Panc1 (cell line): ENCODE measurements at regions not wholly inside any gene's neighbourhood (a gene's known extent, or its start where the extent isn't known, plus 50 kb on each side); places are given as distances from the start of the nearest gene placed in this dataset.

ENCODE experiments used
- ATAC-seq: fragments of 200-7000 bp; cut with Tn5 transposase; 2 replicates; pipeline ENCODE4 v1.9.1; 2020; ENCODE audit warnings: mild to moderate bottlenecking, moderate library complexity
- BruUV-seq: library from RNA; stranded (reverse); fragments of 400-500 nt; replicated peaks from 2 replicates; lab custom pipeline; 2021; lab: Mats Ljungman, UMichigan
- CTCF ChIA-PET: fragments of 300-600 bp; sonication (Branson Sonifier 250); formaldehyde crosslinking; loops from one replicate; lab custom pipeline; 2022; ENCODE audit warnings: antibody characterized with exemption; lab: Charles Lee
- POLR2A ChIA-PET: fragments of 300-600 bp; sonication (Branson Sonifier 250); formaldehyde crosslinking; loops from one replicate; lab custom pipeline; 2022; ENCODE audit warnings: antibody characterized with exemption; lab: Charles Lee
- DNase-seq: peaks from one replicate; pipeline ENCODE4 v3.0.0-alpha.2; 2010; ENCODE audit warnings: low read depth, low spot score
- H3K27ac ChIP-seq: 2 replicates; pipeline ENCODE4 v1.5.1; 2011; ENCODE audit warnings: mild to moderate bottlenecking, low read length, inconsistent platforms
- H3K27me3 ChIP-seq: fragments of 200-500 bp; sonication (Bioruptor generic); 2 replicates; pipeline ENCODE4 v1.6.0; 2014; ENCODE audit warnings: low read length, inconsistent platforms; ENCODE audit not compliant: control insufficient read depth, insufficient read depth
- H3K36me3 ChIP-seq: fragments of 200-500 bp; sonication (Bioruptor generic); 2 replicates; pipeline ENCODE4 v1.5.1; 2014; ENCODE audit warnings: inconsistent platforms, mild to moderate bottlenecking, low read length, moderate library complexity; ENCODE audit not compliant: control insufficient read depth, insufficient read depth
- H3K4me1 ChIP-seq: 2 replicates; pipeline ENCODE4 v1.5.1; 2011; ENCODE audit warnings: inconsistent platforms, mild to moderate bottlenecking, low read length, moderate library complexity; ENCODE audit not compliant: control insufficient read depth, insufficient read depth
- H3K4me3 ChIP-seq, 2 experiments: 2 replicates each; pipeline ENCODE4 v1.5.1; 2011 to 2012; ENCODE audit warnings: low read depth in 2 of 2, low read length in 2 of 2, mild to moderate bottlenecking in 2 of 2, inconsistent platforms in 1 of 2, moderate library complexity in 1 of 2
- H3K9me3 ChIP-seq: fragments of 200-500 bp; sonication (Bioruptor generic); 2 replicates; pipeline ENCODE4 v1.5.1; 2014; ENCODE audit warnings: low read depth, mild to moderate bottlenecking, inconsistent platforms, low read length, moderate library complexity; ENCODE audit not compliant: control insufficient read depth, insufficient read depth
- POLR2AphosphoS5 ChIP-seq: IDR thresholded peaks from 2 replicates; pipeline ENCODE4 v1.6.1; 2012; ENCODE audit warnings: mild to moderate bottlenecking, low read depth, low read length, moderate library complexity
- SIN3A ChIP-seq: IDR thresholded peaks from 2 replicates; pipeline ENCODE4 v1.6.1; 2012; ENCODE audit warnings: low read depth, mild to moderate bottlenecking, low read length, moderate library complexity, borderline replicate concordance; ENCODE audit not compliant: insufficient read depth
- TCF7L2 ChIP-seq: IDR thresholded peaks from 2 replicates; pipeline ENCODE4 v1.6.1; 2011; ENCODE audit warnings: mild to moderate bottlenecking, low read depth, low read length, inconsistent platforms
- in situ Hi-C: cut with HindIII; loops from 2 replicates; pipeline ENCODE4 v1.10.0; 2016; ENCODE audit warnings: low sequenced_read_pairs, low pct_unique_long_range_greater_than_20kb
- intact Hi-C: fragments of 100-400 bp; cut with micrococcal nuclease; formaldehyde crosslinking; loops from one replicate; pipeline ENCODE4 v1.10.0; 2022; ENCODE audit not compliant: unreplicated experiment
- TF ChIP-seq, protein P1 (sequence below): fragments of 450-650 bp; IDR thresholded peaks from 2 replicates; pipeline ENCODE4 v1.5.1; 2017; ENCODE audit warnings: mild to moderate bottlenecking
- TF ChIP-seq, protein P2 (sequence below), 2 experiments: IDR thresholded peaks; 2 replicates each; pipeline ENCODE4 v1.6.1; 2011 to 2012; ENCODE audit warnings: low read depth in 2 of 2, control low read depth in 1 of 2, low read length in 1 of 2, mild to moderate bottlenecking in 1 of 2, moderate library complexity in 1 of 2; ENCODE audit not compliant: insufficient read depth in 1 of 2

GRCh38 chr13:110817143-110817542 is 97.7 kb downstream of the ANKRD10 start:
- H3K9me3 ChIP-seq: no peaks in the 10 kb centered on the region
- no peak overlapping the region for H3K27ac ChIP-seq
- no peak overlapping the region for H3K4me3 ChIP-seq
- TF ChIP-seq, protein P1, sequence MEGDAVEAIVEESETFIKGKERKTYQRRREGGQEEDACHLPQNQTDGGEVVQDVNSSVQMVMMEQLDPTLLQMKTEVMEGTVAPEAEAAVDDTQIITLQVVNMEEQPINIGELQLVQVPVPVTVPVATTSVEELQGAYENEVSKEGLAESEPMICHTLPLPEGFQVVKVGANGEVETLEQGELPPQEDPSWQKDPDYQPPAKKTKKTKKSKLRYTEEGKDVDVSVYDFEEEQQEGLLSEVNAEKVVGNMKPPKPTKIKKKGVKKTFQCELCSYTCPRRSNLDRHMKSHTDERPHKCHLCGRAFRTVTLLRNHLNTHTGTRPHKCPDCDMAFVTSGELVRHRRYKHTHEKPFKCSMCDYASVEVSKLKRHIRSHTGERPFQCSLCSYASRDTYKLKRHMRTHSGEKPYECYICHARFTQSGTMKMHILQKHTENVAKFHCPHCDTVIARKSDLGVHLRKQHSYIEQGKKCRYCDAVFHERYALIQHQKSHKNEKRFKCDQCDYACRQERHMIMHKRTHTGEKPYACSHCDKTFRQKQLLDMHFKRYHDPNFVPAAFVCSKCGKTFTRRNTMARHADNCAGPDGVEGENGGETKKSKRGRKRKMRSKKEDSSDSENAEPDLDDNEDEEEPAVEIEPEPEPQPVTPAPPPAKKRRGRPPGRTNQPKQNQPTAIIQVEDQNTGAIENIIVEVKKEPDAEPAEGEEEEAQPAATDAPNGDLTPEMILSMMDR: no peak
- TF ChIP-seq TCF7L2 (no peak), POLR2AphosphoS5 (no peak), SIN3A (no peak)
- TF ChIP-seq, protein P2, sequence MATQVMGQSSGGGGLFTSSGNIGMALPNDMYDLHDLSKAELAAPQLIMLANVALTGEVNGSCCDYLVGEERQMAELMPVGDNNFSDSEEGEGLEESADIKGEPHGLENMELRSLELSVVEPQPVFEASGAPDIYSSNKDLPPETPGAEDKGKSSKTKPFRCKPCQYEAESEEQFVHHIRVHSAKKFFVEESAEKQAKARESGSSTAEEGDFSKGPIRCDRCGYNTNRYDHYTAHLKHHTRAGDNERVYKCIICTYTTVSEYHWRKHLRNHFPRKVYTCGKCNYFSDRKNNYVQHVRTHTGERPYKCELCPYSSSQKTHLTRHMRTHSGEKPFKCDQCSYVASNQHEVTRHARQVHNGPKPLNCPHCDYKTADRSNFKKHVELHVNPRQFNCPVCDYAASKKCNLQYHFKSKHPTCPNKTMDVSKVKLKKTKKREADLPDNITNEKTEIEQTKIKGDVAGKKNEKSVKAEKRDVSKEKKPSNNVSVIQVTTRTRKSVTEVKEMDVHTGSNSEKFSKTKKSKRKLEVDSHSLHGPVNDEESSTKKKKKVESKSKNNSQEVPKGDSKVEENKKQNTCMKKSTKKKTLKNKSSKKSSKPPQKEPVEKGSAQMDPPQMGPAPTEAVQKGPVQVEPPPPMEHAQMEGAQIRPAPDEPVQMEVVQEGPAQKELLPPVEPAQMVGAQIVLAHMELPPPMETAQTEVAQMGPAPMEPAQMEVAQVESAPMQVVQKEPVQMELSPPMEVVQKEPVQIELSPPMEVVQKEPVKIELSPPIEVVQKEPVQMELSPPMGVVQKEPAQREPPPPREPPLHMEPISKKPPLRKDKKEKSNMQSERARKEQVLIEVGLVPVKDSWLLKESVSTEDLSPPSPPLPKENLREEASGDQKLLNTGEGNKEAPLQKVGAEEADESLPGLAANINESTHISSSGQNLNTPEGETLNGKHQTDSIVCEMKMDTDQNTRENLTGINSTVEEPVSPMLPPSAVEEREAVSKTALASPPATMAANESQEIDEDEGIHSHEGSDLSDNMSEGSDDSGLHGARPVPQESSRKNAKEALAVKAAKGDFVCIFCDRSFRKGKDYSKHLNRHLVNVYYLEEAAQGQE (IDR thresholded peaks at IDR 0.05; ENCODE audit: insufficient read depth in 1 of 2, low read depth in 2 of 2, low read length in 1 of 2): no peak
- DNase-seq (no peak), ATAC-seq (no peak)
- ChIA-PET CTCF (no interaction called here), POLR2A (no interaction called here)
- H3K27me3 ChIP-seq: no peaks in the 10 kb centered on the region
- no TSS peak for BruUV-seq
- intact Hi-C loops (no loop called here), in situ Hi-C loops (no loop called here)
- no peaks in the 10 kb centered on the region for H3K4me1 ChIP-seq
- no peaks in the 10 kb centered on the region for H3K36me3 ChIP-seq

- intact Hi-C loops (no loop called here), in situ Hi-C loops (no loop called here)
- Histone ChIP-seq H3K27ac (no peak overlapping the region), H3K4me1 (no peaks in the 10 kb centered on the region), H3K9me3 (no peaks in the 10 kb centered on the region), H3K4me3 (no peak overlapping the region), H3K36me3 (no peaks in the 10 kb centered on the region), H3K27me3 (no peaks in the 10 kb centered on the region)
- BruUV-seq: no TSS peak
- TF ChIP-seq, protein P1: no peak
- TF ChIP-seq SIN3A (no peak), POLR2AphosphoS5 (no peak), TCF7L2 (no peak)
- TF ChIP-seq, protein P2 (IDR thresholded peaks at IDR 0.05; ENCODE audit: insufficient read depth in 1 of 2, low read depth in 2 of 2, low read length in 1 of 2): no peak
- no peak for ATAC-seq
- CTCF ChIA-PET: interaction anchor here (0.9 kb wide), 1 partner anchor 11 kb away, joined by 4 read pairs; no protein-coding TSS in a partner anchor
- no peak for DNase-seq
- POLR2A ChIA-PET: no interaction called here
Measured at GRCh38 chr13:110818747-110819146, 96.1 kb downstream of the ANKRD10 start.
